H1 (cell line): ENCODE measurements at regions not wholly inside any gene's neighbourhood (a gene's known extent, or its start where the extent isn't known, plus 50 kb on each side); places are given as distances from the start of the nearest gene placed in this dataset.

Experiments used
- CTCF ChIA-PET: fragments of 300-600 bp; sonication (Branson Sonifier 250); formaldehyde crosslinking; loops from one replicate; lab custom pipeline; 2021; ENCODE audit not compliant: partially characterized antibody; lab: Charles Lee
- POLR2A ChIA-PET: fragments of 300-600 bp; sonication (Branson Sonifier 250); formaldehyde crosslinking; loops from one replicate; lab custom pipeline; 2021; ENCODE audit warnings: inconsistent platforms; ENCODE audit not compliant: partially characterized antibody; lab: Charles Lee
- DNase-seq, 2 experiments: peaks; one replicate each; pipeline versions ENCODE4 v3.0.0 to v3.0.0-alpha.2; 2010 to 2022; ENCODE audit warnings: low spot score in 2 of 2, low read depth in 1 of 2, mixed read lengths in 1 of 2
- FAIRE-seq: peaks from 2 replicates; lab custom pipeline; 2011; peaks lifted over from hg19 to GRCh38; lab: Jason Lieb, UNC
- H2AFZ ChIP-seq: 2 replicates; pipeline ENCODE4 v1.8.1; 2012; ENCODE audit warnings: low read length, inconsistent platforms
- H2AK5ac ChIP-seq: 2 replicates; pipeline ENCODE4 v1.6.1; 2013; ENCODE audit warnings: low read depth, low read length
- H2BK120ac ChIP-seq: replicated peaks from 2 replicates; pipeline ENCODE3; 2013; ENCODE audit warnings: low read depth, low read length, inconsistent platforms
- H2BK12ac ChIP-seq: 2 replicates; pipeline ENCODE4 v1.6.1; 2013; ENCODE audit warnings: low read depth, low read length
- H2BK15ac ChIP-seq: 2 replicates; pipeline ENCODE4 v1.6.1; 2013; ENCODE audit warnings: low read length
- H2BK20ac ChIP-seq: 2 replicates; pipeline ENCODE4 v1.6.1; 2013; ENCODE audit warnings: low read length
- H2BK5ac ChIP-seq: 2 replicates; pipeline ENCODE4 v1.6.1; 2013; ENCODE audit warnings: low read depth, low read length
- H3K14ac ChIP-seq: 2 replicates; pipeline ENCODE4 v1.6.1; 2013; ENCODE audit warnings: inconsistent platforms; ENCODE audit not compliant: insufficient read length
- H3K18ac ChIP-seq: 2 replicates; pipeline ENCODE4 v1.6.1; 2013; ENCODE audit warnings: low read length; ENCODE audit errors: extremely low read depth
- H3K23ac ChIP-seq: 2 replicates; pipeline ENCODE4 v1.6.1; 2013; ENCODE audit warnings: inconsistent platforms; ENCODE audit not compliant: insufficient read length
- H3K23me2 ChIP-seq: 2 replicates; pipeline ENCODE4 v1.6.1; 2013; ENCODE audit warnings: low read depth, low read length
- H3K27ac ChIP-seq: 2 replicates; pipeline ENCODE4 v1.6.1; 2011; ENCODE audit warnings: low read depth, low read length, inconsistent platforms
- H3K27me3 ChIP-seq, 4 experiments: replicated peaks in 1 of 4; 1 replicate in 1 of 4; 2 replicates in 3 of 4; pipeline versions ENCODE4 v1.6.1 to v1.8.1; 2011 to 2013; ENCODE audit warnings: low read length in 3 of 4, mild to moderate bottlenecking in 3 of 4, inconsistent platforms in 2 of 4, mixed read lengths in 2 of 4, moderate library complexity in 1 of 4; ENCODE audit not compliant: control insufficient read depth in 3 of 4, insufficient read depth in 3 of 4; ENCODE audit errors: extremely low read depth in 1 of 4
- H3K36me3 ChIP-seq, 4 experiments: 2 replicates each; pipeline versions ENCODE4 v1.6.1 to v1.8.1; 2011 to 2013; ENCODE audit warnings: mild to moderate bottlenecking in 4 of 4, low read length in 3 of 4, moderate library complexity in 2 of 4, control low read depth in 1 of 4, inconsistent platforms in 1 of 4; ENCODE audit not compliant: insufficient read depth in 4 of 4, control insufficient read depth in 2 of 4
- H3K4ac ChIP-seq: replicated peaks from 2 replicates; pipeline ENCODE3; 2013; ENCODE audit warnings: low read length, low read depth, mixed read lengths, inconsistent platforms; ENCODE audit not compliant: insufficient read length
- H3K4me1 ChIP-seq, 4 experiments: replicated peaks in 1 of 4; 1 replicate in 1 of 4; 2 replicates in 3 of 4; pipeline versions ENCODE4 v1.6.1 to v1.8.1; 2011 to 2013; ENCODE audit warnings: low read length in 3 of 4, inconsistent platforms in 2 of 4, mixed read lengths in 1 of 4; ENCODE audit not compliant: insufficient read depth in 4 of 4, control insufficient read depth in 3 of 4
- H3K4me2 ChIP-seq, 2 experiments: 2 replicates each; pipeline versions ENCODE4 v1.6.1 to v1.8.1; 2011 to 2013; ENCODE audit warnings: low read depth in 2 of 2, low read length in 2 of 2, control low read depth in 1 of 2, inconsistent platforms in 1 of 2, mild to moderate bottlenecking in 1 of 2; ENCODE audit not compliant: insufficient read depth in 1 of 2
- H3K4me3 ChIP-seq, 4 experiments: fragments of 200-600, 300-600 bp in 1 of 4; sonication (generic), shearing (Covaris generic), sonication (Bioruptor Twin) in 1 of 4; 2 replicates each; pipeline versions ENCODE4 v1.5.1 to v1.8.1; 2011 to 2016; ENCODE audit warnings: low read length in 4 of 4, low read depth in 3 of 4, control low read depth in 2 of 4, inconsistent platforms in 2 of 4, mild to moderate bottlenecking in 2 of 4, mixed read lengths in 1 of 4, moderate library complexity in 1 of 4; ENCODE audit not compliant: insufficient read depth in 2 of 4; ENCODE audit errors: extremely low read depth in 1 of 4
- H3K56ac ChIP-seq: replicated peaks from 2 replicates; pipeline ENCODE3; 2013; ENCODE audit warnings: low read depth, mild to moderate bottlenecking, mixed read lengths, low read length, inconsistent platforms; ENCODE audit not compliant: insufficient read length
- H3K79me1 ChIP-seq: 2 replicates; pipeline ENCODE4 v1.6.1; 2013; ENCODE audit warnings: low read depth, low read length, control low read depth
- H3K79me2 ChIP-seq, 2 experiments: 2 replicates each; pipeline versions ENCODE4 v1.6.1 to v1.8.1; 2012 to 2013; ENCODE audit warnings: low read length in 2 of 2, mild to moderate bottlenecking in 2 of 2, inconsistent platforms in 1 of 2; ENCODE audit not compliant: insufficient read depth in 2 of 2, control insufficient read depth in 1 of 2
- H3K9ac ChIP-seq, 4 experiments: replicated peaks in 1 of 4; 1 replicate in 1 of 4; 2 replicates in 3 of 4; pipeline versions ENCODE4 v1.6.1 to v1.8.1; 2011 to 2013; ENCODE audit warnings: low read depth in 3 of 4, low read length in 3 of 4, control low read depth in 2 of 4, mild to moderate bottlenecking in 2 of 4, moderate library complexity in 2 of 4, inconsistent platforms in 1 of 4; ENCODE audit errors: extremely low read depth in 1 of 4
- H3K9me3 ChIP-seq, 2 experiments: 2 replicates each; pipeline versions ENCODE4 v1.6.1 to v1.8.1; 2012 to 2013; ENCODE audit warnings: mild to moderate bottlenecking in 2 of 2, moderate library complexity in 2 of 2, control low read depth in 1 of 2, inconsistent platforms in 1 of 2, low read depth in 1 of 2, low read length in 1 of 2, mixed read lengths in 1 of 2; ENCODE audit not compliant: insufficient read depth in 2 of 2
- H4K20me1 ChIP-seq, 2 experiments: replicated peaks in 1 of 2; 2 replicates each; pipeline versions ENCODE3 to v1.8.1; 2011 to 2013; ENCODE audit warnings: inconsistent platforms in 2 of 2, low read length in 2 of 2, mild to moderate bottlenecking in 1 of 2; ENCODE audit not compliant: insufficient read depth in 2 of 2, control insufficient read depth in 1 of 2
- H4K5ac ChIP-seq: 2 replicates; pipeline ENCODE4 v1.6.1; 2013; ENCODE audit warnings: low read length, low read depth, mixed read lengths, inconsistent platforms; ENCODE audit not compliant: insufficient read length
- H4K8ac ChIP-seq: 2 replicates; pipeline ENCODE4 v1.8.0; 2013; ENCODE audit warnings: mild to moderate bottlenecking, moderate library complexity, low read length, inconsistent platforms; ENCODE audit not compliant: insufficient read depth; ENCODE audit errors: extremely low read depth
- H4K91ac ChIP-seq: replicated peaks from 2 replicates; pipeline ENCODE3; 2013; ENCODE audit warnings: low read length, mixed read lengths, inconsistent platforms; ENCODE audit not compliant: insufficient read length
- KDM5A ChIP-seq: fragments of 200-600 bp; IDR thresholded peaks from 2 replicates; pipeline ENCODE4 v1.7.1; 2012; ENCODE audit warnings: mild to moderate bottlenecking, low read length, inconsistent platforms, mixed read lengths
- WGBS, 2 experiments: shearing (Covaris generic) in 1 of 2; methylation state at CpG; one replicate each; pipeline versions ENCODE4 v1.1.6 to v1.1.7; 2013 to 2015; ENCODE audit warnings: low lambda C conversion rate in 2 of 2, mixed read lengths in 2 of 2, inconsistent platforms in 1 of 2, low coverage in 1 of 2, missing lambda C conversion rate in 1 of 2; ENCODE audit not compliant: insufficient replicate concordance in 2 of 2, insufficient coverage in 1 of 2, insufficient read length in 1 of 2; ENCODE audit errors: extremely low coverage in 1 of 2, missing lambda C conversion rate in 1 of 2; 5-methylcytosine and 5-hydroxymethylcytosine counted together

DNA sequence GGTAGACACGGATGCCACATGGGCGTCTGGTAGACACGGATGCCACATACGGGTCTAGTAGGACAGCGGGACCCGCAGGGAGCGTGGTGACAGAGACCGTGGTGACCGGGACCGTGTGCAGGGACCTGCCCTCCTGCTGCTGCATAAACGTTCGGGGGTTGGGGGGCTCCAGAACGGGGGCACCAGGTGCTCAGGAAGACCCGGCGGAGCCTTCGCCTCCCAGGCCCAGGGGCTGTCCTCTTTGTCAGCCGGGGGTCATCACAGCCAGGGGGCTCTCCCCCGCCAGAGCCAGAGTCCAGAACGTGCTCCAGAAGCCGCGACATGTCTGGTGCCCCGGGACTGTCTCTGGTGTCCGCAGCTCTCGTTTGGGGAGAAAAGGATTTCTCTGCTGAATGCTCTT lies 69.2 kb upstream of the ADGRA1 start:
- H3K23me2 ChIP-seq = no peaks in the 10 kb centered on the region
- no peak overlapping the region for H3K14ac ChIP-seq
- H2AK5ac ChIP-seq = no peak overlapping the region
- WGBS, 2 experiments = 97% methylated on average over 20 of the region's 24 CpGs; no CpG with 5 or more reads in 1 of the 2 experiments
- H3K79me1 ChIP-seq = no peaks in the 10 kb centered on the region
- H4K8ac ChIP-seq = no peak overlapping the region
- H4K20me1 ChIP-seq = no peaks in the 10 kb centered on the region
- H3K27ac ChIP-seq = no peak overlapping the region
- no peak overlapping the region for H3K4me2 ChIP-seq
- DNase-seq = no peak
- no peak overlapping the region for H3K18ac ChIP-seq
- no peak overlapping the region for H3K4ac ChIP-seq
- H4K5ac ChIP-seq = no peak overlapping the region
- H3K27me3 ChIP-seq = no peaks in the 10 kb centered on the region
- H3K36me3 ChIP-seq = no peaks in the 10 kb centered on the region
- no peak overlapping the region for H2AFZ ChIP-seq
- no peak overlapping the region for H3K4me3 ChIP-seq
- ChIA-PET CTCF (no interaction called here), POLR2A (no interaction called here)
- H3K23ac ChIP-seq = no peak overlapping the region
- H2BK120ac ChIP-seq = no peak overlapping the region
- no peak overlapping the region for H4K91ac ChIP-seq
- no peak overlapping the region for H3K9ac ChIP-seq
- H2BK20ac ChIP-seq = no peak overlapping the region
- no peak overlapping the region for H2BK5ac ChIP-seq
- no peak for TF ChIP-seq KDM5A
- no peak overlapping the region for H2BK15ac ChIP-seq
- no peak for FAIRE-seq
- no peaks in the 10 kb centered on the region for H3K9me3 ChIP-seq
- H3K4me1 ChIP-seq = no peaks in the 10 kb centered on the region
- no peak overlapping the region for H2BK12ac ChIP-seq
- H3K79me2 ChIP-seq = no peaks in the 10 kb centered on the region
- no peak overlapping the region for H3K56ac ChIP-seq
